NT2/D1 (cell line): ENCODE measurements at regions not wholly inside any gene's neighbourhood (a gene's known extent, or its start where the extent isn't known, plus 50 kb on each side); places are given as distances from the start of the nearest gene placed in this dataset.

Source experiments
- SUZ12 ChIP-seq: IDR thresholded peaks from 2 replicates; pipeline ENCODE4 v1.6.1; 2011; ENCODE audit not compliant: insufficient read length, insufficient read depth; ENCODE audit errors: extremely low read depth
- YY1 ChIP-seq: IDR thresholded peaks from 2 replicates; pipeline ENCODE4 v1.6.1; 2011; ENCODE audit not compliant: insufficient read length, insufficient read depth
- ZNF274 ChIP-seq: IDR thresholded peaks from 2 replicates; pipeline ENCODE4 v1.6.1; 2011; ENCODE audit warnings: mild to moderate bottlenecking, low read depth, low read length

DNA sequence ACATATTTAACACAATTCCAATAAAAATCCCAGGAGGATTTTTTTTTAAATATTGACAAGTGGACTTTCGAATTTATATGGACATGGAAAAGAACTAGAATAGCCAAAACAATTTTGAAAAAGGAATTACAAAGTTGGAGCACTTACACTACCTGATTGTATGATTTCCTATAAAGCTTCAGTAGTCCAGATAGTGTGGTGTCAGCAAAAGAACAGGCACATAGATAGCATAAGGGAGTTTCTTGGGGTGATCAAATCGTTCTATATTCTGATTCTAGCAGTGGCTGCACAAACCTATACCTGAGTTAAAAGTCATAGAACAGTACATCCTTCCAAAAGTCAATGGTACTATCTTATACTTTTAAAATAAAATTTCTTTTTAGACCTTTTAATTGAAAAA, 66.4 kb upstream of the CES5A start:
- TF ChIP-seq ZNF274 = no peak
- no peak for TF ChIP-seq SUZ12
- no peak for TF ChIP-seq YY1
